Activated CD4-positive, alpha-beta T cell treated with anti-CD3 and anti-CD28 coated beads, Interleukin-2, amount 50 U/mL, for 4 hours (primary cell): ENCODE measurements at regions not wholly inside any gene's neighbourhood (a gene's known extent, or its start where the extent isn't known, plus 50 kb on each side); places are given as distances from the start of the nearest gene placed in this dataset.

Experiments used
- DNase-seq, 2 experiments: peaks; one replicate each; pipeline ENCODE4 v3.0.0-alpha.2; 2020

DNA sequence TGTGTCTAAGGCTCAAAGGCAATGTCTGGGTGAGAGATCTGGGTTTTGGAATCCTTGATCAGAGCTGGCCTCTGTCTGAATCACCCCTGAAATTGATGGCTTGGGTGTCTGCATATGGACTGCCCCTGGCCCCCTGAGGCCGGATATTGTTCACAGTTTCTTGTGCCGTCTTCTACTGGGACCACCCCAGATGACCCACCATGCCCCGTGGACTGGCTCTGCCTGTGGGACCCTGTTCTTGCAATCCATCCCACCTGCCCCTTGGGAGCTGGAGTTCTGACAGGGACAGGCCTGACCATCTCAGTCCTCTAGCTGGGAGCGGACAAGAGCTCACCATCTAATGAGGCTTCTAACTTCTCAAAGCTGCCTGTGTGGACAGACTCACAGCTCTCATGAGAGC, 119.9 kb downstream of the FAM43A start:
- DNase-seq, result no peak

DNA sequence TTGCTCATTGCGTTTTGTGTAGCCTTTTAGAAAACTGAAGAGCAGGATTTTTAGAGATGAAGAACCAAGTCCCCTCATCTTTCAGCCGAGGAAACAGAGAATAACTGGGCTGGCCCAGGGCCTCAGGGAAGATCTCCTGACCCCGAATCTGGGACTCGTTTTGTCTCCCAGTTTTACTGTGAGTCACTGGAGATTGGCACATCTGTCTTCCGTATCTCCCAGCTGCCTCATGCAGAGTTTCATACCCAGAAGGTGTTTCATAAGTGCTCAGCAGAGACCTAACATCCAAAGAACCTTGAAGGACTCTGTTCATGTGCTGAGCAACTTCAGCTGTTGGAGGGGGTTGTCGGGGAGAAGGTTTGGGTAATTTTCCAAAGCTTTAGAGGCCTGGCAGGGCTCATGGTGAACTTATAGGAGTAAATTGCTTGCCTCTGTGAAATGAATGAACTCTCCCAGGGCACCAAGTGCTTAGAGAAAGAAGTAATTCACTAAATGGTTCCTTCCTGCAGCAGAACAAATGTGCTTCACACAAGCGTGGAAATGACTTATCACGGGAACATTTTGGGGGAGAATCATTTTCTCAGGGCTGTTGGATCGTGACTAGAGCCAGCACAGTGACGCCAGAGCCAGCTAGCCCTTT, 121.4 kb downstream of the FAM43A start:
- DNase-seq, result no peak

DNA sequence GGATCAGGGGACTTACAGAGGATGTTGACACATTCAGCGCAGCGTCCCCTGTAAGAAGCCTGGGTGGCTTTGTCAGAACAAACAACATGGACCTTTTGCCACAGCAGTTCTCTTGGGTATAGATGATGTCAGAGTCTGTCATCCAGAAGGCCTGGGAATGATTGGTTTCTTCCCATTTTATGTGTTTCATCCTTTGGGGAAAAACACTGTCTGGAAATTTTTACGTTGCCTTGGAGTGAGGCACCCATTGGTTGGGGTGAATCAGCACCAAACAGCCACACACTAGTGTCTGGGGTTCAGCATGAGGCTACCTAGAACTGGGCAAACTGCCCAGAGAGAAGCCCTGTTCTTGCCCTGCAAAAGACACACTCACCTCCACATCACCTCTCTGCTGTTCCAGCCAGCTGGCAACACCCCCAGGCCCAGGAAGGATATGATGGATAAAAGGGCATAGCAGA, 123.0 kb downstream of the FAM43A start:
- no peak for DNase-seq

DNA sequence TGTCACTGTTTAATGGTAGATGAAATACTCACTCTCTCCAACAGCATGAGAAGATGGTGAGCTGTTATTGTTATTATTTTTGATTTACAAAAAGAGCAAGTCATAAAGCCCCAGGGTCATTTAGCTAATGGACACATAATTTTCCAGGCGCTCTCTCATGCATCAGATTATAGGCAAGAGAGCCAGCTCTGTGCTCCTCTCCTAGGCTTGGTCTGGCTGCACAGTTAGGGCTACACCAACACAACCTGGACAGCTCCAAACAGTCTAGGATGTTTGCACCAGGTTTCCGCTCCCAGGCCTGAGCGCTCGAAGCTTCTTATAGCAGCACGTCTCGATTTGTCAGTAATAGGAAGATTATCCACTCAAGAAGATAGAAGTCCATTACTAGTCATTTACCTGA, 123.7 kb downstream of the FAM43A start:
- no peak for DNase-seq

DNA sequence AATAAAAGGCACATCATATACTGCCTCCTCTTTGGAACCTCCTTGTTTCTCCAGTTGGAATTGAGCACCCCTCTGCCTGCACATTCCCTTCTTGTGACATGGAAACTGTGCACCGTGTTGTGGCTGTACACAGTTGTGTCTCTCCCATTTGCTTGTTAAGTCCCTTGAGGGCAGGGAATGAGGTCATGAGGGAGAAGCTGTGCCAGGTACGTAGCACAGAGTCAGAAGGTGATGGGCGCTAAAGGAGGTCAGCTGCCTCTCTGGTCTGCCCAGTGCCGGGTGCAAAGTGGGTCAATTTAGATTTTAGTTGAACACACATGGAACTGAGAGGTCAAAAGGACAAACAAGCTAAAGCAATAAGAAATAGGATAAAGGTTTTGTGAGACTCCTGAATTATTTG, 124.4 kb downstream of the FAM43A start:
- DNase-seq, result no peak

DNA sequence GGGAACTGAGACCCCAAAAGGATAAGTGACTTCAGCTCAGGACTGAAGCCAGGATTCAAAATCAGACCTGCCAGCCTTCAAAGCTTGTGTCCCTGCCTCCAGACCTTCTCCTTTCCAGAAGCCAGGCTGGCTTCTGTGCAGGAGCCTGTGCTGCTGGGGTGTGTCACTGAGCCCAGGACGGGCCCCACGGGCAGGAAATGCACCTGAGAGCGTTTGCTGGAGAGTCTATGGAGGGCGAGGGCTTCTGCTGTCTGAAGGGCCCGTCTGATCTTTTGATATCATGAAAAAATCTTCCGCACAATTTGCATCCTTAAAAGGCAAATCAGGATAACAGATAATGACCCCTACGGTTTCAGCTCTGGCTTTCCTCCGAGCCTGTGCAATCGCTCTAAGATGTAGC, 125.4 kb downstream of the FAM43A start:
- no peak for DNase-seq

DNA sequence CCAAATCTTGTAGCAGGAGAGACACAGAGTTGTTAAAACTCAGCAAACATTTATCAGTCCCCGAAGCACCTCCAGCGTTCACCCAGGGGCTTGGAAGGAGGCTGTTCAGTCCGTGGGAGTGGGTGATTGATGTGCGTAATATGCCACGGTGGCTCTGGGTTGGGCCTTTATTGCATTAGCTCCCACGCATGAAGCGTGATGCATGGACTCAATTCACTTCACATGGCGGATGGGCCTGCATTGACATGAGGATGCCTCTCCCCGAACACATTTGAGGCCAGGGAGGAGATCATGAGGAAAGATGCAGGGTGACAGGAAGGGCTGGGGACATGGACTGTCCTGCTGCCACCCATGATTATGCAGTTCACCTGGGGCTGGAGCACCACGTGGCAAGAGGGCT, 126.5 kb downstream of the FAM43A start:
- no peak for DNase-seq

DNA sequence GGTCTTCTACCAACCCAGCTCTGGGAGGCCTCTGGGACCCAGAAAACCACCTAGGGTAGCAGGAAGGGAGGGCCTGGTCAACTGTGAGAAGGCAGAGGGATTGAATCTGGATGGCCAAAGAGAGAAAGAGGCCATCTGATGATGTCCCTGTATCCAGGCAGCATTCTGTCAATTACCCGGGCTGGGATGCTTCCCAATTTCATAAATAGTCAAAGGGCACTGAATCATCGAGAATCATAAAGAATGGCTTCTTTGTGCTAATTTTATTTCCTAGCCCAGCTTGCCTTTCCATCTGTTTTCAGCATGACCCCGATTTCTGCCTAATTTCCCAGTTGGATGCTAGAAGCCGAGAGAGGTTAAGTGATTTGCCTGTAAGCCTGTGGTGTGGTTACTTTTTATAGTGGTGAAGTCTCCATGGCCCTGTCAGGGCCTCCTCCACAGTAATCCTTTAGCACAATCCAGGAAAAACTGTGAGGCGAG, 129.2 kb downstream of the FAM43A start:
- no peak for DNase-seq

DNA sequence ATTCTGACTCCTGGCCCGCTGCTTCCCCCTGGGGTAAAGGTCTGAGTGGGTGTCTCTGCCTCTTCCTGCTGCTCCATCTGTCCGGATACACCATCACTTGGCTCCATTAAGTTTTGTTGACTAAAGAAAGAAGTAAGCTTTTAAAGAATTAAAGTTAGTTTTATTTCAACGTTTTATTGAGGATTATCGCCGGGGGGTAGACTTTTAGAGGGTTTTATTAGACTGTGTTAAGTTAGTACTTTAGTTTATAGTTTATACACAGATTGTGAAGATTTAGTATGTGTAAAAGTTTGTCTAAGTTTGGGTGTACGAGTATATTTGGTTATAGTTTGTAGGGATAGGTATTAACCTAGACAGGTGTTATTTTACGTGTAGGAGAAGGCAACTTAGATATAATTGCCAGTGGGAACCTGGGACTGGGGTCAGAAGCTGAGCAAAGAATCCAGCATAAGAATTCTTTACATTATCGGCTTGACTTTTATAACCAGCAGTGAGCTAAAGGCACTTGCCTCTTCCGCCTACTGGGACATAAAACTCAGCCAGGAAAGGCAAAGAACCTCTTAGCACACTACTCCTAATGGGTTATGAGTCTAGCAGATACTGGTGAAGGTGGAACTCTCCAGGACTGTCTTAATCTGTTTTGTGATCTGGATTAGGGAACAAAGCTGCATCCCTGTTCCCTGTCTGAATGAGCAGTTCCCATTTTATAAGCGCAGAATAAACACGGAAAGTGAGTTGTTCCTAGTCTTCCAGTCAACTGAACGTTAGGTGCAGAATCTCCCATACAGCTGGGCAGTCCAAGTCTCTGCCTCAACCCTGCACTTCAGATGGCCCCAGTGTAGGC, 131.3 kb downstream of the FAM43A start:
- no peak for DNase-seq

DNA sequence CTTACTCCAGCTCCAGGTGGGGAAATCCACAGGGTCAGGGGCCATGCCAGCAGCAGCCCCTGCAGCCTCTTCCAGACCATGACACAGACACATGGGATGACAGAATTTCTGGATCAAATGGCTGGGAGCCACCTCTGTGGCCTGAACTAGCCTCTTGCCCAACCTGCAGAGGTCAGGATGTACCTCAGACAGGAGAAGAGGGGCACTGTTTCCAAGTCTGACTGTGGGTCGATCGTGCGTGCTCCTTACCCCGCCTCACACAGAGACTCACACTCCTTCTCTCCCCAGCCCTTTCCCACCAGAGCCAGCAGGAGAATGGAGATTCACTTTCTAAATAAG, 131.9 kb downstream of the FAM43A start:
- DNase-seq, result no peak

DNA sequence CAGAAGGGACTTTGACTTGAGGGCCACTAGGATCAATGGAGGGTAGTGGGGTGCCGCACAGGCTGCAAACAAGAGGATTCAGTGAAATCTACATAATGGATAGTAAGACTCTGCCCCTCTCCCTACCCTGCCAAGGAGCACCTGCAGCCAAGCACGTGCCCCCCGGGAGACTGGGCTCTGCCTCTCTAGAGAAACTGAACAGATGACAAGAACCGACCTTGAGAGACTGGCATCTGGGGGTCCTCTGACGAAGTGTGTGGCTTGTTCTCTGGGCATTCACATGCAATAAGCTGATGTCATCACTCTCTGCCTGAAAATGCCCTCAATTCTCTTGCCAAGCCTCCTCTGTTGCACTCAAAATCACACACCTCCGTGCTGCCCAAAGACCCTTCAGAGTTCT, 132.3 kb downstream of the FAM43A start:
- DNase-seq, result no peak

DNA sequence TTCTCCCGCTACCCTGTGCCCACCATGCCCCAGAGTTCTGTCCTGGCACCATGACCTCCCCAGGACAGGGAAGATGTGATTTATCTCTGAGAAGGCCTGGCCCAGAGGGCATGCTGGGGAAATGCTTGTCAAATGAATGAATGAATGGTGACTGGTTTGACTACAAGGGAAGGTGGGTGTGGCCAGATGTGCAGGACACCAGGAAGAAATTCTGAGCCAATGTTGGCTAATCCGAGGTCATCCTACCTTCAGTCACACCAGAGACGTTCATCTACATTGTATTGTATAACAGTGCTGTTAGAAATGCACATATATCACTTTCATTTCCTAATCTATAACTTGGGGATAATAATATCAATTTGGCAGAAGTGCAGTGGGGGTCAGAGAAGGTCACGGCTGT, 138.4 kb downstream of the FAM43A start:
- no peak for DNase-seq

DNA sequence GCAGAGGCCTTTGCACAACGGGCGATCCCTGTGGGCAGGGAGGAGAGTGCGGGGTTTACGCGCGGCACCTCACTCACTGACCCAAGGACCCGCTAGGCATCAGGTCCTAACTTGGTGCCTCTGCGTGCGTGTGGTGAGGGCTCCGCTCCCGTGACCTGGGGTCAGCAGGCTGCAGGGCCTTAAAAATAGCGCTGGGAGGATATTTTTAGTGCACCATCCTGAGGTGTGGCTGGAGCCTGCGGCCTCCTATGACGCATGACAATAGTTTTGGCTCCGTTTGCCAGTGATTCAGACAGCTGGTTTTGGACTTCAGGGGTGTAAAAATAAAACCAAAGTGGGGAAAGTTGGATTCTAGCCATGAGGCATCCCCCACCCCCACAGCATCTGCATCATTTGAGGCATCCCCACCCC, 139.0 kb downstream of the FAM43A start:
- DNase-seq, result no peak

DNA sequence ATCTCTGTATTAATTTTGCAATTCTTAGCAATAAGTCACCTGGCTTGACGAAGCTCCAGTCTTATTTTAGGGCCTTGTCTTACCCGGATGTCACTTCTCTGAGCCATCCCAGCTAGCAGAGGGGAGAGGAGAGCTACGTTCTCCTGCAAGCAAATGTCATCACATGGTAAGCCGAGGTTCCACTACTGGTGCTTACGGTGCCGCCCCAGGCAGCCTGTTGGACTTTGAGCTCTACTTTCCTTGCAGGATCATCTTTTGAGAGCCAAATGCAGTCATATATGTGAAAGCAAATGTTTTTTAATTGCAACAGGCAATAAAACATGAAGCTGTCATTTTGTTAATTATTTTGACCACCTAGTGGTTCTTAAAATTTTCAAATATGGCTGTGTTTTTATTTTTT, 140.9 kb downstream of the FAM43A start:
- DNase-seq, result no peak

DNA sequence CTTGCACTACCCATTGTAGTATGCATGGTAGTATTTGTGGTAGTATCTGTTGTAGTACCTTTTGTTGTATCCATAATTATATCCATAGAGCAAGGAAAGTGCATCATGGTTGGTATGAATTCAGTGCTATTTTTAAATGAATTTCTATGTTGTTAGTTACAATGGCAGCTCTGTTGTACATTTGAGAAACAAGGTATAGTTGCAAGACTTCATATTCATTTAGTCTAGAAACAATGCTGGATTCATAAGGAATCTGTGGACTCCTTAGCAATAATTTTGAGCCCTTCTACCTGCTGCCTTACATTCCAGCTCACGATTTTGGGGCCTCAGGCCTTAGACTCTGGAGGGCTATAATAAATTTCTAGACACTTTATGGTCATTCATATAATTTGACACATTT, 141.8 kb downstream of the FAM43A start:
- no peak for DNase-seq

DNA sequence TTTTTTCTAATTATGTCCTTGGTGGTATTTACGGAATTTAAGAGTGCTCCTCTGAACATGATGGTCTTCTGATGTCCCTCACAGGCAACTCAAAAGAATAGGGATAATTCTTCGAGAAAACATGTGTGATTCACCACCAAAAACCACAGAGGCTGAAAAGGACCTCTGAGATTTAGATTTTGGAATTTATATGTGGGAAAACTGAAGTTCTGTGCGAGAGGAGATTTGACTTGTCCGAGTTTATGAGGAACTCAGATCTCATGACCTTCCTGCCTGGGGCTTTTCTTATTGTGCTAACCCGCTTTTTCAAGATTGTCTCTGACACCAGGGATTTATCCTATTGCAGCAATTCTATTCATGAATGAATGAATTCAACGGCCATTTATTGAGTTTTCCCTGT, 142.4 kb downstream of the FAM43A start:
- DNase-seq, result no peak

DNA sequence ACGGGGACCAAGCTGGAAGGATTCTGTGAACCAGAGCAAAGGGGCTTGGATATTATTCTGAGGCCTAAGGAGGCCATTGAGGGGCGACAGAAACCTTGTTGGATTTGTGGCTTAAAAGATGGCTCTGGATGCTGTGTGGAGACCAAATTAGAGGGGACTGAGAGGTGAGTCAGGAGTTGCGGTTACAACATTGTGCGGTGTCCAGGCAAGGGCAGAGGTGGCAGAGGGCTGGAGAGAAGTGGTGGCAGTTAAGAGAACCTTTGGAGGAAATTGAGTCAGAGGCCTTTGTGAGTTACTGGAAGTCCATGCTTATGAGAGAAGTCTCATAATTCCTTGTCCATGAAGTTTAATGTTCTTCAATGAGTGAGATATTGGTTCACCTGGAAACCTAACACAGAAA, 143.2 kb downstream of the FAM43A start:
- no peak for DNase-seq

DNA sequence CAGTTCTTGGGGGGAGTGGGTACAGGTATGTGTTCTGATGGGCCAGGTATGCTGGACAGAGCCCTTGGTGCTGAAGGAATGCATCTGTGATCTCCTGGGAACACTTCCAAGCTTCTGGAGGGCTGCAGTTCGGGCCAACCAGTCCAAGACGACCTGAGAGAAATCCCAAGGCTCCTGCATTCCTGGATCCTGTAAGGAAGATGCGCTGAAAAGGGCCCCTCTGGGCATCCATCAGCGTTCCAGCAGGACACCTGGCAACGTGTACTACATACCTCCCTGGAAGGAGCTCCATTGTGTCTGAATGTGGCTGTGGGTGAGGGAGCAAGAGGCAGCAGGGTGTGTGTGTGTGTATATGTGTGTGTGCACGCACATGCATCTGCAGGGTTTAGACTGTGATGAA, 144.7 kb downstream of the FAM43A start:
- DNase-seq, result no peak

DNA sequence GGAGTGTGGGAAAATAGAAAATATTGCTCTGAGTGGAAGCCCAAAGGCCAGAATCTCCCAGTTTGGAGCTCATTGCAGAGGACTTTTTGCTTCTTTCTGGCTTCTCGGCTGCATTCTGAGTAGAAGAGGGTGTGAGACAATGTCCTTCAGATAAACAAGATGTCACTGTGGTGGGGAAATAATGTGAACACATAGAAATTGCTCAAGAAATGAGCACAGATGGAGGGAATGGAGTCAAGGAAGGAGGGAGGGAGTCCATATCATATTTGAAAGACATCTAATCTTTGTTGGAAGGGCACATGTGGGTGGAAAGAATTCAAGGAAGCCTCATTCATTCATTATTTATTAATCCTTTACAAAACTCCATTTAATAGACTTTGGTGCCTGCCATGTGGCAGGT, 145.3 kb downstream of the FAM43A start:
- DNase-seq, result no peak

DNA sequence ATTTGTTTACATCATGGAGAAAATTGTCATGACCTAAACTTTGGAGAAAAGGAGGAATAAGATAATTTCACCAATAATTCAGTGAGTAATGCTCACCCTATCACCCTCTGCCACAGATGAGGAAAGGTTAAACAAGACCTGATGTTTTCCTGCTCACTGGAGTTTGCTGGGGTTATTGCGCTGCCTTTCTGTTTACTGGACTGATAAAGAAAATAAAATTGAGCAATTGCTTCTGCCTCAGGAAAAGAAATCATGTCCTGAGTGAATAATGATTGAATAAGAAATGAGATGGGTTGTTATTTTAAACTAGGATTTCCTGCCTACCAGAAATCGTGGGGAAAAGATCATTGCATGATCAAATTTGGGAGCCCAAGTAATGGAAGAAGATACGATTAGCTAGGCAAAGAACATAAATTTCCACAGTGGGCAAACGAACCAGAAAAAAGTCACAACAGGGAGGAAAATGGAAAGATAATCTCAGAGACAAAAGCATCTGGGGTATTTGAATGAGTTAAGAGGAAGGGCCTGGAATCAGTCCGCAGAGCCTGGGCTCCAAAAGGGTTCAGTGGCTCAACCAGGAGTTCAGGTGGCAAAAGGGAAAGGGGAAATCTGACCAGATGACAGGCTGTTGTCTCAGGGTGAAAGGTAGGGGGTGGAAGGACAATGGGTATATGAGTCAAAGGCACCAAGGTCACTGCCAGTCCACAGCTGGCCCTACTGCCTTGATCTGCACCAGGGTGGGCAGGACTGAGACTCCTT, 146.8 kb downstream of the FAM43A start:
- no peak for DNase-seq

DNA sequence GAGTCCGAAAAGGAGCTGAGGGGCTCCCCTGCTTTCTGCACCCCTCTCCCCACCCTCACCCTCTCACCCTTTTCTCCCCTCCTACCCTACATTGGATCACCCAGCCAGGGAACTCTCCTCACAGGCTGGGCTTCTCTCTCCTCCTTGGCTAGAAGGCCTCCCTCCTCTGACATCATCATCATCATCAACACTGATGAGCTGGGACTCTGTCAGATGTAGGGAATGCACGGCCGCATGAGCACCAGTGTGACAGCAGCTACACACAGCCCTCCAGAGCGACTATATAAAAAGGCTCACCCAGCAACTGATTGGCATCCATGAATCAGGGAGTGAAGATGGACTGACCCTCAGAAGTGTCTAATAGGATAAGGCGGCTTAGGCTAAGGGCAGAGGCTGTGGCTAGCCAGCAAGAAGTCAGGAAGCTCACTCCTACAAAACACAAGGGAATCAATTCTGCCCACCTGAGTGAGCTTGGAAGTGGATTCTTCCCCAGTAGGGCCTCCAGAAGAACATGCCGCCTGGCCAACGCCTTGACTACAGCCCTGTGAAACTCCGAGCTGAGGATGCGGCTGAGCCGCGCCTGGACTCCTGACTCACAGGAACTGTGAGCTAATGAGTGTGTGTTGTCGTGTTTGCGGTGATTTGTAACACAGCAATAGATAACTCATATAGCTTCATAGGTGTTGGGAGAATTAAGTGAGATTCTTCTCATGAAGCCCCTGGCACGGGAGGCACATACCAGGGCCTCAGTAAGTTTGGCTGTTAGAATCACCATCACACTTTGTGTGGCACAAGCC, 147.6 kb downstream of the FAM43A start:
- DNase-seq, result no peak

DNA sequence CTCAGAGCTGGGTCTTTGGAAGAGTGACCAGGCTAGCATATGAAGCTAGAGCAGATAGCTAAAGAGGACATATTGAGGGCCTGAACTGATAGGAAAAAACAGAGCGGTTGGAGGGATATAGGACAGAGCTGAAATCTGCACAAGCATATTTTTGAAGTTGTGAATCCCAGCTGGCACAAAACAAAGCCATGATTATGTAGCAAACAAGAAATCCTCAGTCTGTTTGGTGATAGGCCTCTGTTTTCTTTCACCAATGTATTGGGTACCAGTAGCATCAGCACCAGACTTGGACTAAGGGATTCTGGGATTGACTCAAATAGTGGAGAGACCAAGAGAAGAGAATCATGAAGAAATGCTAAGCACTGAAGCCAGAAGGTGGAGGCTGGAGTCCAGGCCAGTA, 151.0 kb downstream of the FAM43A start:
- DNase-seq, result no peak
